PC-3 (cell line): ENCODE measurements at regions not wholly inside any gene's neighbourhood (a gene's known extent, or its start where the extent isn't known, plus 50 kb on each side); places are given as distances from the start of the nearest gene placed in this dataset.

Experiments used
- ATAC-seq: fragments of 200-7000 bp; cut with Tn5 transposase; 2 replicates; pipeline ENCODE4 v1.9.1; 2020; ENCODE audit warnings: mild to moderate bottlenecking, moderate library complexity
- BruUV-seq: library from RNA; stranded (reverse); fragments of 400-500 nt; replicated peaks from 2 replicates; lab custom pipeline; 2021; lab: Mats Ljungman, UMichigan
- CTCF ChIA-PET: fragments of 300-600 bp; sonication (Branson Sonifier 250); formaldehyde crosslinking; loops from one replicate; lab custom pipeline; 2022; ENCODE audit warnings: antibody characterized with exemption; lab: Charles Lee
- POLR2A ChIA-PET: fragments of 300-600 bp; sonication (Branson Sonifier 250); formaldehyde crosslinking; loops from one replicate; lab custom pipeline; 2022; ENCODE audit warnings: antibody characterized with exemption; ENCODE audit not compliant: unreplicated experiment; lab: Charles Lee
- DNase-seq: peaks from one replicate; pipeline ENCODE4 v3.0.0-alpha.2; 2015
- H2AFZ ChIP-seq: fragments of 300-600 bp; sonication (generic); 2 replicates; pipeline ENCODE4 v1.6.0; 2016; ENCODE audit warnings: antibody characterized with exemption, low read length
- H3F3A ChIP-seq: fragments of 300-600 bp; sonication (generic); one replicate; pipeline ENCODE4 v1.6.0; 2017; ENCODE audit warnings: antibody characterized with exemption, low read length, control low read depth, mild to moderate bottlenecking; ENCODE audit not compliant: unreplicated experiment
- H3K27ac ChIP-seq: fragments of 300-600 bp; sonication (generic); 2 replicates; pipeline ENCODE4 v1.5.1; 2016; ENCODE audit warnings: mild to moderate bottlenecking, low read length
- H3K27me3 ChIP-seq: fragments of 300-600 bp; sonication (generic); 2 replicates; pipeline ENCODE4 v1.6.1; 2016; ENCODE audit warnings: low read length, mixed read lengths
- H3K36me3 ChIP-seq: fragments of 300-600 bp; sonication (generic); 2 replicates; pipeline ENCODE4 v1.6.1; 2016; ENCODE audit warnings: low read depth, mixed run types, low read length, mixed read lengths
- H3K4me1 ChIP-seq: fragments of 300-600 bp; sonication (generic); 2 replicates; pipeline ENCODE4 v1.5.1; 2016; ENCODE audit warnings: low read length; ENCODE audit not compliant: insufficient read depth
- H3K4me2 ChIP-seq: fragments of 300-600 bp; sonication (generic); 2 replicates; pipeline ENCODE4 v1.6.0; 2016; ENCODE audit warnings: low read length
- H3K4me3 ChIP-seq: fragments of 300-600 bp; sonication (generic); 2 replicates; pipeline ENCODE4 v1.5.1; 2016; ENCODE audit warnings: mild to moderate bottlenecking, low read length, mixed read lengths
- H3K79me2 ChIP-seq: fragments of 300-600 bp; sonication (generic); 2 replicates; pipeline ENCODE4 v1.6.1; 2017; ENCODE audit warnings: low read length, mixed read lengths
- H3K9ac ChIP-seq: fragments of 300-600 bp; sonication (generic); 2 replicates; pipeline ENCODE4 v1.6.0; 2016; ENCODE audit warnings: mild to moderate bottlenecking, low read length
- H3K9me2 ChIP-seq: fragments of 300-600 bp; sonication (generic); replicated peaks from 2 replicates; pipeline ENCODE4 v1.6.1; 2016; ENCODE audit warnings: mixed run types, low read length, mixed read lengths
- H3K9me3 ChIP-seq: fragments of 300-600 bp; sonication (generic); 2 replicates; pipeline ENCODE4 v1.6.1; 2016; ENCODE audit warnings: low read length, mixed read lengths
- H4K20me1 ChIP-seq: fragments of 300-600 bp; sonication (generic); 2 replicates; pipeline ENCODE4 v1.6.1; 2016; ENCODE audit warnings: low read length, mixed read lengths
- EZH2 ChIP-seq: fragments of 300-600 bp; sonication (generic); IDR thresholded peaks from one replicate; pipeline ENCODE4 v1.6.1; 2017; ENCODE audit warnings: antibody characterized with exemption, mild to moderate bottlenecking, low read length; ENCODE audit not compliant: unreplicated experiment
- EZH2phosphoT487 ChIP-seq: fragments of 300-600 bp; sonication (generic); IDR thresholded peaks from 2 replicates; pipeline ENCODE4 v1.6.1; 2018; ENCODE audit warnings: mild to moderate bottlenecking, antibody characterized with exemption, low read length, borderline replicate concordance
- intact Hi-C: fragments of 100-400 bp; cut with micrococcal nuclease; formaldehyde crosslinking; loops from 2 replicates; pipeline ENCODE4 v1.9.0; 2023
- TF ChIP-seq, protein P1 (sequence below): fragments of 300-600 bp; sonication (generic); conservative IDR thresholded peaks from 2 replicates; pipeline ENCODE4 v1.5.1; 2017; ENCODE audit warnings: antibody characterized with exemption, low read depth, mild to moderate bottlenecking, low read length

GRCh38 chr6:100255701-100256100, 209.0 kb downstream of the SIM1 start:
- POLR2A ChIA-PET = no interaction called here
- intact Hi-C loops = no loop called here

DNA sequence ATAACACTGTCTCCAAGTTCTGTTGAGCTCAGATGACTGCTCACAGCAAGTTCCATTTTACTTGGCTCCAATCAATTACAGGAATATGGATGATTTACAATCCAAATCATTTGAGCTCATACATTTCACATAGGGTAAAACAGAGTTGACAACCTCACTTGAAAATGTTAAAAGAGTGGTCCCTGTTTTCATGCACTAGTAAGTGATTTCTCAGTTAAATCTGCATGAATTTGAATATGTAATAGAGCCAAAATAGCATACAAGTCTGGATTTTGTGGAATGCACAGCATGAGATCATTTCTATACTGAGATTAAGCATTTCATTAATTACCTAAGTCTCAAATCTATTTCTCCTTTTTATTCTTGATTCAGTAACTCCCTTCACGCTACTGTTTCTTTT, 217.6 kb downstream of the SIM1 start:
- Histone ChIP-seq H3K4me1 (no peaks in the 10 kb centered on the region), H3K79me2 (no peaks in the 10 kb centered on the region), H3K4me2 (no peak overlapping the region), H3F3A (no peaks in the 10 kb centered on the region), H2AFZ (no peak overlapping the region), H3K4me3 (no peak overlapping the region), H3K27me3 (no peaks in the 10 kb centered on the region), H3K9me3 (no peaks in the 10 kb centered on the region), H3K27ac (no peak overlapping the region), H3K9ac (no peak overlapping the region), H3K9me2 (no peaks in the 10 kb centered on the region), H3K36me3 (no peaks in the 10 kb centered on the region), H4K20me1 (no peaks in the 10 kb centered on the region)
- TF ChIP-seq EZH2 (no peak), EZH2phosphoT487 (no peak)
- TF ChIP-seq, protein P1, sequence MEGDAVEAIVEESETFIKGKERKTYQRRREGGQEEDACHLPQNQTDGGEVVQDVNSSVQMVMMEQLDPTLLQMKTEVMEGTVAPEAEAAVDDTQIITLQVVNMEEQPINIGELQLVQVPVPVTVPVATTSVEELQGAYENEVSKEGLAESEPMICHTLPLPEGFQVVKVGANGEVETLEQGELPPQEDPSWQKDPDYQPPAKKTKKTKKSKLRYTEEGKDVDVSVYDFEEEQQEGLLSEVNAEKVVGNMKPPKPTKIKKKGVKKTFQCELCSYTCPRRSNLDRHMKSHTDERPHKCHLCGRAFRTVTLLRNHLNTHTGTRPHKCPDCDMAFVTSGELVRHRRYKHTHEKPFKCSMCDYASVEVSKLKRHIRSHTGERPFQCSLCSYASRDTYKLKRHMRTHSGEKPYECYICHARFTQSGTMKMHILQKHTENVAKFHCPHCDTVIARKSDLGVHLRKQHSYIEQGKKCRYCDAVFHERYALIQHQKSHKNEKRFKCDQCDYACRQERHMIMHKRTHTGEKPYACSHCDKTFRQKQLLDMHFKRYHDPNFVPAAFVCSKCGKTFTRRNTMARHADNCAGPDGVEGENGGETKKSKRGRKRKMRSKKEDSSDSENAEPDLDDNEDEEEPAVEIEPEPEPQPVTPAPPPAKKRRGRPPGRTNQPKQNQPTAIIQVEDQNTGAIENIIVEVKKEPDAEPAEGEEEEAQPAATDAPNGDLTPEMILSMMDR = no peak
- BruUV-seq = no TSS peak
- ATAC-seq (no peak), DNase-seq (no peak)
- POLR2A ChIA-PET = interaction anchor here (0.6 kb wide), 1 partner anchor 133 kb away, joined by 4 read pairs; no protein-coding TSS in a partner anchor
- CTCF ChIA-PET = no interaction called here
- intact Hi-C loops = no loop called here

More at GRCh38 chr6:100255701-100256100, 209.0 kb downstream of the SIM1 start:
- CTCF ChIA-PET = no interaction called here
- BruUV-seq = no TSS peak
- Histone ChIP-seq H3K4me1 (no peaks in the 10 kb centered on the region), H3K4me3 (no peak overlapping the region), H3K9me3 (no peaks in the 10 kb centered on the region), H3K4me2 (no peak overlapping the region), H2AFZ (peak overlapping the region; percentile 30; the same call in 1 of the 2 replicates), H3K36me3 (no peaks in the 10 kb centered on the region), H3K27me3 (no peaks in the 10 kb centered on the region), H4K20me1 (no peaks in the 10 kb centered on the region), H3K79me2 (no peaks in the 10 kb centered on the region), H3F3A (no peaks in the 10 kb centered on the region), H3K9me2 (no peaks in the 10 kb centered on the region), H3K27ac (no peak overlapping the region), H3K9ac (no peak overlapping the region)
- TF ChIP-seq EZH2 (no peak), EZH2phosphoT487 (no peak)
- TF ChIP-seq, protein P1 = no peak
- no peak for ATAC-seq
- no peak for DNase-seq

GRCh38 chr6:100246206-100246605, 218.5 kb downstream of the SIM1 start:
- Histone ChIP-seq H2AFZ (no peak overlapping the region), H3K4me1 (peaks cover 6% of the 10 kb centered on the region), H3K9ac (no peak overlapping the region), H3K36me3 (no peaks in the 10 kb centered on the region), H3K4me3 (no peak overlapping the region), H3K79me2 (no peaks in the 10 kb centered on the region), H3K27ac (no peak overlapping the region), H3K27me3 (no peaks in the 10 kb centered on the region), H3K9me3 (no peaks in the 10 kb centered on the region), H3F3A (no peaks in the 10 kb centered on the region), H3K9me2 (no peaks in the 10 kb centered on the region), H4K20me1 (no peaks in the 10 kb centered on the region), H3K4me2 (no peak overlapping the region)
- ChIA-PET POLR2A (no interaction called here), CTCF (no interaction called here)
- ATAC-seq (no peak), DNase-seq (no peak)
- no TSS peak for BruUV-seq
- TF ChIP-seq EZH2phosphoT487 = no peak
- no peak for TF ChIP-seq EZH2
- TF ChIP-seq, protein P1 = no peak
- intact Hi-C loops = no loop called here
